Mesenchymal stem cell (in vitro differentiated cells and primary cell): ENCODE measurements at regions not wholly inside any gene's neighbourhood (a gene's known extent, or its start where the extent isn't known, plus 50 kb on each side); places are given as distances from the start of the nearest gene placed in this dataset.

ENCODE experiments used
- DNase-seq: peaks from one replicate; pipeline ENCODE4 v3.0.0-alpha.2; 2013
- H2AFZ ChIP-seq: one replicate; pipeline ENCODE4 v1.6.1; 2013; ENCODE audit warnings: low read depth, mild to moderate bottlenecking, control low read depth, inconsistent platforms, low read length, moderate library complexity
- H2AK5ac ChIP-seq: 2 replicates; pipeline ENCODE4 v1.6.1; 2013; ENCODE audit warnings: low read length, moderate library complexity, mild to moderate bottlenecking, inconsistent platforms; ENCODE audit not compliant: severe bottlenecking
- H2BK120ac ChIP-seq: one replicate; pipeline ENCODE4 v1.6.1; 2013; ENCODE audit warnings: low read depth, mild to moderate bottlenecking, inconsistent platforms, low read length, moderate library complexity
- H2BK12ac ChIP-seq, 2 experiments: one replicate each; pipeline ENCODE4 v1.6.1; 2013; ENCODE audit warnings: inconsistent platforms in 2 of 2, low read length in 2 of 2, mild to moderate bottlenecking in 2 of 2, moderate library complexity in 2 of 2, control low read depth in 1 of 2
- H2BK15ac ChIP-seq: one replicate; pipeline ENCODE4 v1.6.1; 2013; ENCODE audit warnings: mild to moderate bottlenecking, low read depth, inconsistent platforms; ENCODE audit not compliant: poor library complexity, severe bottlenecking
- H2BK5ac ChIP-seq: 2 replicates; pipeline ENCODE4 v1.6.1; 2013; ENCODE audit warnings: low read depth, mild to moderate bottlenecking, low read length, control low read depth, inconsistent platforms; ENCODE audit not compliant: poor library complexity, severe bottlenecking
- H3K14ac ChIP-seq, 2 experiments: one replicate each; pipeline ENCODE4 v1.6.1; 2013; ENCODE audit warnings: inconsistent platforms in 2 of 2, low read length in 2 of 2, control low read depth in 1 of 2, mild to moderate bottlenecking in 1 of 2, moderate library complexity in 1 of 2
- H3K18ac ChIP-seq, 2 experiments: one replicate each; pipeline ENCODE4 v1.6.1; 2013; ENCODE audit warnings: inconsistent platforms in 2 of 2, low read length in 2 of 2, control low read depth in 1 of 2, low read depth in 1 of 2, mild to moderate bottlenecking in 1 of 2
- H3K23ac ChIP-seq, 2 experiments: one replicate each; pipeline ENCODE4 v1.6.1; 2013; ENCODE audit warnings: inconsistent platforms in 2 of 2, low read length in 2 of 2, mild to moderate bottlenecking in 2 of 2, moderate library complexity in 2 of 2, control low read depth in 1 of 2
- H3K27ac ChIP-seq: 2 replicates; pipeline ENCODE4 v1.5.1; 2013; ENCODE audit warnings: mild to moderate bottlenecking, moderate library complexity, low read length, control low read depth, inconsistent platforms; ENCODE audit not compliant: poor library complexity, severe bottlenecking
- H3K27me3 ChIP-seq, 2 experiments: 2 replicates each; pipeline versions ENCODE4 v1.6.1 to v1.7.0; 2013; ENCODE audit warnings: low read length in 2 of 2, mild to moderate bottlenecking in 2 of 2, moderate library complexity in 2 of 2, control low read depth in 1 of 2, inconsistent platforms in 1 of 2; ENCODE audit not compliant: control insufficient read depth in 1 of 2, insufficient read depth in 1 of 2
- H3K36me3 ChIP-seq, 2 experiments: 2 replicates each; pipeline versions ENCODE4 v1.6.1 to v1.7.0; 2013; ENCODE audit warnings: low read length in 2 of 2, control low read depth in 1 of 2, inconsistent platforms in 1 of 2, low read depth in 1 of 2, mild to moderate bottlenecking in 1 of 2; ENCODE audit not compliant: insufficient read depth in 2 of 2, control insufficient read depth in 1 of 2
- H3K4ac ChIP-seq, 2 experiments: one replicate each; pipeline ENCODE4 v1.6.1; 2013; ENCODE audit warnings: inconsistent platforms in 2 of 2, low read length in 2 of 2, mild to moderate bottlenecking in 2 of 2, moderate library complexity in 2 of 2, control low read depth in 1 of 2, low read depth in 1 of 2
- H3K4me1 ChIP-seq: 2 replicates; pipeline ENCODE4 v1.6.1; 2013; ENCODE audit warnings: low read depth, low read length, control low read depth; ENCODE audit not compliant: control insufficient read depth, insufficient read depth
- H3K4me2 ChIP-seq: 2 replicates; pipeline ENCODE4 v1.6.1; 2013; ENCODE audit warnings: low read length, mild to moderate bottlenecking, inconsistent platforms; ENCODE audit not compliant: poor library complexity, severe bottlenecking
- H3K4me3 ChIP-seq, 2 experiments: 2 replicates each; pipeline versions ENCODE4 v1.5.1 to v1.7.0; 2013; ENCODE audit warnings: low read length in 2 of 2, mild to moderate bottlenecking in 2 of 2, control low read depth in 1 of 2, low read depth in 1 of 2; ENCODE audit not compliant: insufficient read depth in 1 of 2
- H3K79me1 ChIP-seq: replicated peaks from 2 replicates; pipeline ENCODE4 v1.6.1; 2013; ENCODE audit warnings: mild to moderate bottlenecking, control low read depth, low read length, inconsistent platforms; ENCODE audit not compliant: poor library complexity, severe bottlenecking
- H3K9ac ChIP-seq: 2 replicates; pipeline ENCODE4 v1.7.0; 2013; ENCODE audit warnings: mild to moderate bottlenecking, low read length, moderate library complexity
- H3K9me3 ChIP-seq: 2 replicates; pipeline ENCODE4 v1.7.0; 2013; ENCODE audit warnings: mild to moderate bottlenecking, low read length; ENCODE audit not compliant: control insufficient read depth
- H4K8ac ChIP-seq: one replicate; pipeline ENCODE4 v1.6.1; 2013; ENCODE audit warnings: inconsistent platforms, mild to moderate bottlenecking, low read length, moderate library complexity
- H4K91ac ChIP-seq: one replicate; pipeline ENCODE4 v1.6.1; 2013; ENCODE audit warnings: mild to moderate bottlenecking, low read length, inconsistent platforms
- WGBS: methylation state at CpG from one replicate; pipeline ENCODE4 v1.1.7; 2013; ENCODE audit warnings: mixed read lengths; 5-methylcytosine and 5-hydroxymethylcytosine counted together

DNA sequence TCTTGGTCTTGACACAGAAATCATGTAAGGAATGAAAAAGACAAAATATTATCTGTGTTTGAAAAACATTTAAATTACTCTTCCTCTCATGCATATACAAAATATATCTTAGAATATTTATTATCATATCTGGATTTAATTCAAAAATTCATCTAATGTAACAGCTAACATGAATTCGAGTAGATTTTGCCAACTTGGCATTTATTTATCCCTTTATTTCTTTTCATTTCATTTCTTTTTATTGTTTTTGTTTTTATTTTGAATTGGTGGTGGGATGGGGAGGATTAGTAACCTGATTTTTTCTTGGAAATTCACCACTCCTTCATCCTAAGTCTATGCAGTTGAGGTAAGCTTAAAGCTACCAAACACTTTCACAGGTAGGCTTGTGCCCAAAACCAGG, 508.7 kb downstream of the EPHA7 start:
- Histone ChIP-seq H2AK5ac (no peak overlapping the region), H3K27ac (no peak overlapping the region), H3K23ac (no peak overlapping the region), H2BK120ac (no peak overlapping the region), H3K9ac (no peak overlapping the region), H3K79me1 (no peaks in the 10 kb centered on the region), H2BK15ac (no peak overlapping the region), H4K91ac (no peak overlapping the region), H3K4me1 (no peaks in the 10 kb centered on the region), H2AFZ (no peak overlapping the region), H3K4me3 (no peak overlapping the region), H3K4ac (no peak overlapping the region), H2BK5ac (no peak overlapping the region), H3K9me3 (no peaks in the 10 kb centered on the region), H3K4me2 (no peak overlapping the region), H3K14ac (no peak overlapping the region), H3K36me3 (no peaks in the 10 kb centered on the region), H4K8ac (no peak overlapping the region), H2BK12ac (no peak overlapping the region), H3K27me3 (no peaks in the 10 kb centered on the region), H3K18ac (no peak overlapping the region)
- no CpG with 5 or more reads among the region's 1 CpG for WGBS
- no peak for DNase-seq

DNA sequence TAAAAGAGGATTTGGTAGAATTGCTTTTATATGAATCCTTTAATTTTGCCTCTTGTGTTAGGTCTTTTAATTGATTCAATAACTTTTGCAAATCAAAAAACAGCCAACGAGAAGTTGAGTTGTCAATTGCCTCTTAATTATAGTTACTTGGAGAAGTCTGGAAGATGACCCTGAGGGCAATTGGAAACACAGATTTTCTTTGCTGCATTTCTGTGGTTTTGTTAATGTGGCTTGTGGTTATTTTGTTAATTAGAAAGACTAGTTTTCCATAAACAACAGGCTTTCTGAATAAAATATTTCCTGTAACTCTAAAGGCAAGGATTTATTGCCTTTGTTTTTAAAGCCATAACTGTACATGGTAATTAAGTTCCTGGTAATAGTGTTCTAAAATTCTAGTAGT, 513.0 kb downstream of the EPHA7 start:
- no peak overlapping the region for H2BK120ac ChIP-seq
- peak; percentile 36 for DNase-seq
- no peak overlapping the region for H2AK5ac ChIP-seq
- 0% methylated on average over 1 of the region's 1 CpG for WGBS
- no peaks in the 10 kb centered on the region for H3K4me1 ChIP-seq
- H3K27ac ChIP-seq, result no peak overlapping the region
- no peak overlapping the region for H2BK5ac ChIP-seq
- H4K91ac ChIP-seq, result no peak overlapping the region
- no peak overlapping the region for H3K23ac ChIP-seq
- H2BK15ac ChIP-seq, result no peak overlapping the region
- H4K8ac ChIP-seq, result no peak overlapping the region
- H3K27me3 ChIP-seq, result no peaks in the 10 kb centered on the region
- H2AFZ ChIP-seq, result no peak overlapping the region
- H3K79me1 ChIP-seq, result no peaks in the 10 kb centered on the region
- H3K4me3 ChIP-seq, result no peak overlapping the region
- no peaks in the 10 kb centered on the region for H3K36me3 ChIP-seq
- no peak overlapping the region for H2BK12ac ChIP-seq
- H3K4me2 ChIP-seq, result no peak overlapping the region
- no peak overlapping the region for H3K4ac ChIP-seq
- H3K9ac ChIP-seq, result no peak overlapping the region
- H3K14ac ChIP-seq, result no peak overlapping the region
- H3K9me3 ChIP-seq, result no peaks in the 10 kb centered on the region
- no peak overlapping the region for H3K18ac ChIP-seq

DNA sequence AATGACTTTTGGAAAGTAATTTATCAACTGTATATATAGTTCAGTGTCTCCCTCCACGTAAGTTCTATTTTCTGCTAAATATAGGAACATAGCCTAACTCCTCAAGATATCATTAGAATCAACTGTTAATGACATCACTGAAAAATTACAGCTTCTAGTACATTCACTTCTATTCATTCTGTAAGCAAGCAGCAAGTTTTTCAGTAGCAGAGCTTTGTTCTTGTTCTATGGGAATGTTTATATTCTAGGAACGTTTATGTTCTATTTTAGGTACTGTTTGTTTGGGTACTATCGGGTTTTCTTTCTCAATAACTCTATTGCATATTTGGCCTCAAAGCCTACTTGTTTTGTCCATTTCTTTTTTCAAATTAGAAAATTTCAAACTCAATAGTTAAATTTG, 525.6 kb downstream of the EPHA7 start:
- H3K18ac ChIP-seq, result no peak overlapping the region

DNA sequence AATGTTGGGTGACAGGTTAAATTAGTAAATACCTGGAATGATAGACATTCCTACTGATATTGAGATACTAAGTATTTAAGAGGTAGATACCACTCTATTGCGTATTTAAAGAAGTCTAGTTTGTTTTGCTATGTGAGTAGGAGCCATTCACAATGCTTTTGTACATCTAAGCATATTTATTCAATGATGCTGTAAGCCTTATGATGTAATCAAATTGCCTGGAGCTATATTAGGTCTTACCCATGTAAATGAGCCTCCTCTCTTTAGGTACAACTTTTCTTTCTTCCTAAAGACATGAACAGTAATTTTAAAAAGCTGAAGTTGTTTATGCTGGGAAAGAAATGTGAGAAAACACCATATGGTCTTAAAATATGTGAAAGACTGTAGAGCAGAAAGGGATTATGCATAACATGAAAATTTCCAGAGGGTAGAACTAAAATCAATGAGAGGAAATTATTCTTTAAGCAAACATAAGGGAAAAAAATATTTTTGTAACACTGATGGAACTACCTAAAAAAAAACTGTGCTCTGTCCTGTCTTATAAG, 526.7 kb downstream of the EPHA7 start:
- Histone ChIP-seq H4K91ac (no peak overlapping the region), H3K4me2 (no peak overlapping the region), H3K14ac (no peak overlapping the region), H3K27me3 (no peaks in the 10 kb centered on the region), H2AK5ac (no peak overlapping the region), H2AFZ (no peak overlapping the region), H2BK120ac (no peak overlapping the region), H3K27ac (no peak overlapping the region), H3K23ac (no peak overlapping the region), H3K4me3 (no peak overlapping the region), H3K36me3 (no peaks in the 10 kb centered on the region), H3K4ac (no peak overlapping the region), H3K4me1 (no peaks in the 10 kb centered on the region), H4K8ac (no peak overlapping the region), H3K9me3 (peaks cover 23% of the 10 kb centered on the region), H2BK15ac (no peak overlapping the region), H3K18ac (no peak overlapping the region), H3K79me1 (no peaks in the 10 kb centered on the region), H2BK12ac (no peak overlapping the region), H3K9ac (no peak overlapping the region), H2BK5ac (no peak overlapping the region)
- no CpG with 5 or more reads among the region's 1 CpG for WGBS
- DNase-seq, result peak; percentile 32

More for the DNA sequence above, 525.6 kb downstream of the EPHA7 start:
- WGBS, result 11% methylated on average over 1 of the region's 3 CpGs
- H3K9ac ChIP-seq, result no peak overlapping the region
- H2BK15ac ChIP-seq, result no peak overlapping the region
- H3K9me3 ChIP-seq, result peaks cover 17% of the 10 kb centered on the region
- no peaks in the 10 kb centered on the region for H3K4me1 ChIP-seq
- no peak overlapping the region for H3K4ac ChIP-seq
- H3K14ac ChIP-seq, result no peak overlapping the region
- no peak overlapping the region for H3K27ac ChIP-seq
- no peak overlapping the region for H3K4me3 ChIP-seq
- no peaks in the 10 kb centered on the region for H3K27me3 ChIP-seq
- no peak overlapping the region for H3K4me2 ChIP-seq
- H3K36me3 ChIP-seq, result no peaks in the 10 kb centered on the region
- no peak overlapping the region for H2BK12ac ChIP-seq
- no peak overlapping the region for H2BK120ac ChIP-seq
- no peak overlapping the region for H2BK5ac ChIP-seq
- H4K8ac ChIP-seq, result no peak overlapping the region
- DNase-seq, result peak; percentile 75
- H2AK5ac ChIP-seq, result no peak overlapping the region
- H3K79me1 ChIP-seq, result no peaks in the 10 kb centered on the region
- H2AFZ ChIP-seq, result no peak overlapping the region
- no peak overlapping the region for H3K23ac ChIP-seq
- H4K91ac ChIP-seq, result no peak overlapping the region
